ENCODE measurements at regions not wholly inside any gene's neighbourhood (a gene's known extent, or its start where the extent isn't known, plus 50 kb on each side); places are given as distances from the start of the nearest gene placed in this dataset.
A peak's percentile ranks its signal among the peaks of the same experiment; 100 is the strongest.

- no CpG with 5 or more reads among the region's 3 CpGs for WGBS (ENCODE audit: extremely low coverage, insufficient read length, low lambda C conversion rate)
- no peak overlapping the region for H4K5ac ChIP-seq (ENCODE audit: insufficient read length, low read depth, low read length)
- H3K23ac ChIP-seq (ENCODE audit: insufficient read length, low read depth, low read length): no peak overlapping the region
- H3K56ac ChIP-seq (ENCODE audit: insufficient read length, low read depth, low read length): no peak overlapping the region
- H3K9ac ChIP-seq (ENCODE audit: extremely low read depth, insufficient read length, low read length): no peak overlapping the region
- Mint-ChIP-seq H3K27ac (no peak overlapping the region), H3K27me3 (ENCODE audit: low read depth) (no peaks in the 10 kb centered on the region), H3K36me3 (ENCODE audit: insufficient read depth in 1 of 3, low read depth in 3 of 3) (peaks cover 0 to 4% (median 0%) of the 10 kb centered on the region in 3 experiments; a peak in 2 of 7 replicates), H3K4me1 (no peaks in the 10 kb centered on the region), H3K9me3 (peaks cover 0 to 5% of the 10 kb centered on the region in 2 experiments; a peak in 1 of 5 replicates), H3K4me3 (no peak overlapping the region)
- no peak overlapping the region for H4K91ac ChIP-seq (ENCODE audit: insufficient read length, low read depth, low read length)
- TF ChIP-seq CTCF (conservative IDR thresholded peaks at IDR 0.05): peak; percentile 92
- H3K9me3 ChIP-seq (ENCODE audit: control insufficient read depth, low read depth, low read length): no peaks in the 10 kb centered on the region
- H4K8ac ChIP-seq (replicated peaks; ENCODE audit: insufficient read length, low read depth, low read length): no peak overlapping the region
- no peak overlapping the region for H3K4ac ChIP-seq (ENCODE audit: low read depth, low read length)
- H3T11ph ChIP-seq (ENCODE audit: low read length): no peak overlapping the region
- no peak for DNase-seq
- H3K4me2 ChIP-seq (ENCODE audit: insufficient read depth, insufficient read length, low read length): no peak overlapping the region
- H3K27me3 ChIP-seq (ENCODE audit: insufficient read depth, low read length): no peaks in the 10 kb centered on the region
- H2BK15ac ChIP-seq (ENCODE audit: low read depth, low read length): no peak overlapping the region
- no peaks in the 10 kb centered on the region for H3K4me1 ChIP-seq (ENCODE audit: insufficient read depth, low read length)
- H2BK20ac ChIP-seq (ENCODE audit: low read depth, low read length, poor library complexity, severe bottlenecking): no peak overlapping the region
- H3K18ac ChIP-seq (ENCODE audit: insufficient read length, low read depth, low read length): no peak overlapping the region
- no peaks in the 10 kb centered on the region for H3K79me1 ChIP-seq (ENCODE audit: insufficient read depth, low read depth, low read length, poor library complexity, severe bottlenecking)
- no peak overlapping the region for H2AFZ ChIP-seq (ENCODE audit: low read length)
- H4K20me1 ChIP-seq (ENCODE audit: control insufficient read depth, insufficient read depth, insufficient read length): no peaks in the 10 kb centered on the region
- H2BK12ac ChIP-seq (ENCODE audit: insufficient read length, low read depth, low read length): no peak overlapping the region
- H3K79me2 ChIP-seq (ENCODE audit: insufficient read depth, low read length): no peaks in the 10 kb centered on the region
- no peak overlapping the region for H2BK120ac ChIP-seq (ENCODE audit: low read depth, low read length, poor library complexity, severe bottlenecking)
- no peak overlapping the region for H3K27ac ChIP-seq (ENCODE audit: insufficient read length, low read depth, low read length)
- no peak overlapping the region for H2AK5ac ChIP-seq (ENCODE audit: insufficient read length, low read length)
- no peaks in the 10 kb centered on the region for H3K23me2 ChIP-seq (ENCODE audit: insufficient read length, low read depth, low read length, poor library complexity, severe bottlenecking)
- H3K14ac ChIP-seq (ENCODE audit: insufficient read depth, low read length): no peak overlapping the region
- no peak overlapping the region for H2BK5ac ChIP-seq (ENCODE audit: insufficient read length, low read length)
Observed at GRCh38 chr12:23204933-23205778, 580.2 kb downstream of the ETNK1 start.
